Stimulated activated CD4-positive, alpha-beta T cell treated with anti-CD3 and anti-CD28 coated beads, Interleukin-12 subunit alpha, Interleukin-12 subunit beta, amount 100 ng/mL, for 48 hours (primary cell): ENCODE measurements at regions not wholly inside any gene's neighbourhood (a gene's known extent, or its start where the extent isn't known, plus 50 kb on each side); places are given as distances from the start of the nearest gene placed in this dataset.

ENCODE experiments used
- DNase-seq, 3 donors: peaks; one replicate each; pipeline ENCODE4 v3.0.0-alpha.2; 2020; ENCODE audit warnings: low read depth in 2 of 3, low spot score in 1 of 3

DNA sequence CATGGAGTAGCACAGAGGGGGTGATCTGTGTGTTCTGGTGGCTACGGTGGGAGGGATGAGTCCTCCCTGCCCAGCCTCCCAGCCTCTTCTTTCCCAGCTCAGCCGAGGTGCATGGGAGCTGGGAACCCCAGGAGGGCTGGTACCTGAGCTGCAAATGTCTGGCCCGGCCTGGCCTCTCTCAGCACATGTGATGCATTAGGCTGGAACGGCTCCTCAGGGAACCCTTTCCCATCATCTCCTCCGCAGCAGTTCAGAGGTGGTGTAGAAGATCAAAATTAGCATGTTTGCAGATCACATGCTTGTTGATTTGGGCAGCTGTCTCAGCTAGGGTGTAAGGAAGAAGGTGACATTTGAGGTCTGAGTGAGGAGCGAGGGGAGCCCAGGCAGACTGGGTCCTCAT is 126.6 kb downstream of the EMX2 start:
- no peak for DNase-seq

DNA sequence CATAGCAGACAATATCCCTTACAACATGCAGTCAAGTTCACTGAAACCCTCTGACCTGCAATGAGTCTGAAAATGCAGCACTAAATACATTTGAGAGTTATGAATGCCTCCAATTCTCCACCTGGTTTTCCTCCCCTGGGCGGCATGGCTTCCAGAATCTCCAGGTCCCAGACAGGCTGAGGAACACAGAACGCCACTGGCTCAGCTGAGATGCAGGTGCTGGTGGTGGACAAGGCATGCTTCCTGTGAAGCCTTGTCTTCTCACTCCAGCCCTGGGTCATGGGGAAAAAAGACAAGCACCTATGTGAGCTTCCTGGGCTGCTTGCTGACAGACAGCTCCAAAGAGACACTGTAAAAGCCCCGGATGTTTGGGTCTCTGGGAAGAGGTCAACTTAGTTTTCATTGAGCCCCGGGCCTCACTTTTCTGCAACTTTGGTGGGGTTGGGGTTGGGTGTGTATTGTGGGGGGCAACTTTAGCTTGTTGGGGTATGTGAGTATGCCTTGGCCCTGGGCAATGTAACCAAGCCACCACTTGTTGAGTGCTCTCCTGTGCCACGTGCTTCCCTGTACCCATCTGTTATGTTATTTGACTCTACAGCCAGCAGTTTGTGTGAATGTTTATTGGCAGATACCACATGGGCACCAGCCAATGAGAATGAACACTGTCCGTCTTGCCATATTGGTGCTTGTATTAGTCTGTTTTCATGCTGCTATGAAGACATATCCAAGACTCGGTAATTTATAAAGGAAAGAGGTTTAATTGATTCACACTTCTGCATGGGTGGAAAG is 127.8 kb downstream of the EMX2 start:
- no peak for DNase-seq

DNA sequence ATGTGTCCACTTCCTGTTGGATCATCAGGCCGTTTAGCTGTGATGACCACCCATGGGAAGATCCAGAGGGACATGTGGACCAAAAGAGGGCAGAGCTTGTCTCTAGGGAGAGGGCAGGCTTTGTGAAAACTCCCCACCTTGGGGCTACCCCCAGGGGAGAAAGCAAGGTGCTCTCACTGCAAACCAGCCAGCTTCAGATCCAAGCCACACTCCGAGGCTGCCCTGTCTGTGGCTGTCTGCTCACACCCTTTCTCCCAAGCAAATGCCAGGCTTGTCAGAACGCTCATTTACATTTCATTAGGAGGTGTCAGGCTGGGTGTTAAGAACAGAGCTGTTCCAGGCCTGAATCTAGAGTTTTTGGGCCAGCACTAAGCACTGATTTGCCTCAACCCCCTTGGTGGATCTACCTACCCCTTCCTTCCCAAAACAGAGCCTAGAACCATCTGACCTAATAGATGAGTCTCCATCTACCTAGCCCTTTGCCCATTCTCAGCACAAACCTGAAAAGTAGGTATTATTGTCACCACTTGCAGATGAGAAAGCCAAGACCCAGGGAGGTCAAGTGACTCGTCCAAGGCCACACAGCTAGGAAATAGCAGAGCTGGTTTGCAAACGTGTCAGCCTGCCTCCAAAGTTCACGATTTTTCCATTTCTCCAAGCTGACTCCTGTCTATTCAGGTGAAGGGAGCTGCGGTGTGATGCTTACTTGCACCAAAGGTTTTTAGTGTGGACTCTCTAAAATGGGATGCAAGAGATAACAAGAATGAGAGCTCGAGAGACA is 130.9 kb downstream of the EMX2 start:
- DNase-seq: no peak

DNA sequence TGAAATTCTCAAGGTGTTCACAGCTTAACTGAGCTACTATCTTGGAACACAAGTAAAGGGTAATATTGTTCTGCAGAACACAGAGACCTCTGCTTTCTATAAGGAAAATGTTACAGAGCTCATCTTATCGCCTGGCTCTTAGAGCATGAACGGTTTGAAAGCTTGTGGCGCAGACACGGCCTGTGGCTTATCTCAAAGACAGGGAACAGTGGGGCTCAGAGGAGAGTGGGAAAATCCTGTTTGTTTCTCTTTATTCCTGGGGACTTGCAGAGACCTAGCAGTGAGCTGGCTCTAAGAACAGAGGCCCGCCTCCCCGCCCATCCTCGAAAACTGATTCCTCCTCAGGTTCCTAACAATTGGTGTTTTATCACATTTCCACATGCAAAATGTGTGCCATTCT is 131.7 kb downstream of the EMX2 start:
- no peak for DNase-seq

DNA sequence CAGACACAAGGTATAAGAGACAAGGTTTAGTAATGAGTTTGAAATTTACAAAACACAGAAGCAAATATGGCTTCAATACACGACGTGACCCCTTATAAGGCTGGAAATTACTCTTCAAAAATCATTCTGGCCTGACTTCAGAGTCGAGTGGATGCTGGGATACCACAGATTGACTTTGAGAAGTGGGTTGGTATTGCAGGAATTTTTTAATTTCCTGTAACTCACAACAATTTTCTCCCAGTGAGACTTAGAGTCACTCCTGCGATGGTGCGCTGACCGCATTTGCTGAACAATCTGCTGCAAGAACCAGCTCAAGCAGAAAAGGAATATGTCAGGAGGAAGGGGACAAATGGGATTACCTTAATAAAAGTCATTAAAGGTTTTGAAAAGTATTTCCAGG is 132.1 kb downstream of the EMX2 start:
- no peak for DNase-seq

DNA sequence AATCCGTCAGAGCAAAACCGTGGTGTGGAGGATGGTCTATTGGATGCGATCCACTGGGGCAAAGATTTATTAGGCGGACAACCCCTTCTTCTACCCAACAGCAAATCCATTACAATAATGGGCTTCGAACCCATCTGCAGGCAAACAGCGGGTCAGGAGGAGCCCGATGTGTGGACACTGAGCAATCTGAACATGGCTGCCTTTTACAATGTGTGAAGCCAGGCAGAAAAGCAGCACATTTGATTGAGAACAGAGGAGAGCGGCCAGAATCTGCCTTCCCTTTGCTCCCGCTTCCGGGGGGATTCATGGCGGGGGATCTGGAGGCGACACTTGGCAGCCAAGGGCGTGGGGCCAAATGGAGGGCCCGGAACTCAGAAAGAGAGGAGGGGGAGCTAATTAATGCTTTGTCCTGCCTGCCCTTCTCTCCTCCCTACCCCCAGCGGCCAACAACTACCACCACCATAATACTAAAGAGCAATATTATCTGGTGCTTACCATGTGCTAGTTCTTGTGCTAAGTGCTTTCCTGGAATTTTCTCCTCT is 133.0 kb downstream of the EMX2 start:
- no peak for DNase-seq

DNA sequence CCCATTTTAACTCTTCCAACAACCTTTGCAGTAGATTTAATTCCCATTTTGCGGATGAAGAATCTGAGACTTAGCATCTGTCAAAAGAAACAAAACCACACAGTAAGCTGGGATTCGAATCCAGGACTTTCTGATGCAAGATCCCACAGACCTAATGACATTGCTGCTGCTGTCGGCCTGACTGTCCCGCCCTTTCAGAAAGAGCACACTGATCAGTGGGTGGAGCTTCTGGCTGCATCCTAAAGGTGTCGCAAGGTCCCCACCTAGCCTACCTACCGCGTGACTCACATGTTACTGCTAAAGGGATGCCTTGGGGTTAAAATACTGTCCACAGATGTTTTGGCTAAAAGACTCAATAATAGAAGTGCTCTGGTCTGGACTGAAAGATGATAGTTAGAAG is 134.7 kb downstream of the EMX2 start:
- no peak for DNase-seq

DNA sequence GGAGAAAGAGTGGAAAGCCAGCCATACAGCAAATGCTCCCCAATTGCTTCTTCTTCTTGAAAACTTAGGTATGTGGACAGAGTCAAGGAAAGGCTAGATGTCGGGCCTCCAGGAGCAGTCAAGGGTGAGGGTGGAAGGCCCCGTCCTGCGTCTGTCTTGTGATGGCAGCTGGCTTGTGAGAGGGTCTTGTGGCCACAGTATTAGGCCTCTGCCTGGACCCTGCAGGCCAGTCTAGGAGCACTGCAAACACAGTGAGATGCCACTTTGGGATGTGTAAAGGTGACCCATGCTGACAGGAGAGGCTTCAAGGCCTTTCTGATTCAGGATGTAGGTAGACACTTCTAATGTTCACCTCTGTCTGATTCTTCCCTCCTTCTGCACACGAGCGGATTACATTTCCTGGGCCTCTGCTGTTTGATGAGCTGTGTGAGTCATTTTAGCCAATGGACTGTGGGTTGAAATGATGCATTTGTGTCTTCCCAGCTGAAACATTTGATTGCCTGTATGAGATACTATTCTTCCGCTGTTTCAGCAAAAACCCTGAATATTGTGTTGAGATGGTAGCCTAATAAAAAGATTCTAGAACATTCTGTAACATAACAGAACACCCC is 135.4 kb downstream of the EMX2 start:
- DNase-seq: no peak

DNA sequence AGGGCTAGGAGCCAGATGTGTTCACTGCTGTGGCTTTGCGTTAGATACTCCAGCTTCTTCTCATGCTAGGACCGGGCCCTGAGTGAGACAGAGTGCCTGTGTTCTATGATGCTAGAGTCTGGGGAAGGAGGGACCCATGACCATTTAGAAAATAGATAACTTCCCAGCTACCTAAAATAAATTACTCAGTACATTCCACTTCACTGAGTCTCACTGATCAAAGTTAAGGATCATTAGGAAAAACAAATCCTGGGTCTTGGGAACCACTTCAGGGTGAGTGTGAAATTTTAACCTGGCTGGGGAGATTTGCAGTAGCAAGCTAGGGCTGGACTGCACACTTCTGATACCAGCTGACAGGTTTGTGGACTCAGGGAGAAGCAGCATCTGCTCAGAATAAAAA is 138.1 kb downstream of the EMX2 start:
- no peak for DNase-seq

DNA sequence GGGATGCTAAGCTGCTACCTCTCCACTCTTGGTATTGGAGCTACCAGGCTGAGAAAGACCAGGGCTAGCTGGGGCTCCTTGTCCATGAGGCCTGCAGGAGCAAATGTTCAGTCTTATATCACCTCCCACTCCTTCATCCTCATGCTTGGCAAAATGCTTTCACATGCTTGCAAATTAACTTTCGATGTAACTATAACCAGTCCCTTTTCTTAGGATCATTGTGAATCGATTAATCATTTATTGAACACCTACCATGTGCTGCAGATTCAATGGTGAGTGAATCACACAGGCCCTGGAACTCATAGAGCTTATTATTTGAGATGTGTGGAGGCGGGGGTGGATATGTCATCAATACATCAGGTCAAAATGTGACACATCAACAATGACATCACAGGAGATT is 138.6 kb downstream of the EMX2 start:
- no peak for DNase-seq

DNA sequence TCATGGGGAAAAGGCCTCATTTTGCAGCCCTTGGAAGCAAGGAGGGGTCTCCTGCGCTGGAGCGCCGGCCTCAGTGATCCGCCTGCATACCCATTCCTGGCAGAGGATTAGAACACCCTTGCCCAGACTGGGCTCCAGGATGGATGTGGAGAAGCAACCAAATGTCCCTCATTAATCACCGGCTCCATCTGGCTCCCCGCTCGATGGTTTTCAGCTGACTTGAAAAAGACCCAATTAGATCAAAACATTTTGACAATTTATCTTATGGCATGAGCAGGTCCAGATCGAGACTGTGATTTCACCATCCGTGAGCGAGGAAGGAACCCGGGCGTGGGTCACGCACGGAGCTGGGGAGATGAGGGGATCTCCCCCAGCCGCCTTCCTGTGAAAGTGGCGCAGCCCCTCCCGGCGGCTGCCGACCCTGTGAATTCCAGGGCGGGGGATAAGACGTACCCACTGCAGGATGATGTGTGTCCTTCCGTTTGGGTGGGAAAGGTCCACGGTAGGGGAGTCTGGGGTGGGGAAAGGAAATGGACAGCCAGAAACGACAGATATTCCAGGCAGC is 141.6 kb downstream of the EMX2 start:
- no peak for DNase-seq

DNA sequence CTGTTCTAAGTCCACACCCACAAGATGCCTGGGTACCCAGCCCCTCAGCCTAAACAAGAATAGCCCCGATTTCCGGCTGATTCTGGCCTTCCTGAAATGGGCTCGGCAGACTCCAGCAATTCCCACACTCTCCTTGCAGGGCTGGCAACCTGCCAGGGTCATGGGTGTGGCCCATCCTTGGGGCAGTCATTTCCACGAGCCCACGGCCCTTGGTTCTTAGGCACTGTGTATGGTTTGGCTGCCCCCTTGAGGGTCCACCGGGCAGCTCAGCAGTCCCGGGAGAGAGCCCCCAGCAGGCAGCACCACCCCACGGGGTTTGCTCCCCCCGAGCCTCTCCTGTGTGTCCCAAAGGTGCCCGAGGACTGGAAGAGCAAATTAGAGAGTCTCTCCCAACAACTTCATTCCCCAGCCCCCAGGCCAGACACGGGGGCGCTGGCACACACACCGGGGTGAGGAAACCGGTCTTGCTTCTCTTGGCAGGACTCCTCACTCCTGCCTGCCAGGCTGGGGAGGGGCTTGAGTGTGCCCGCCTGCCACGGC is 142.2 kb downstream of the EMX2 start:
- DNase-seq: no peak

DNA sequence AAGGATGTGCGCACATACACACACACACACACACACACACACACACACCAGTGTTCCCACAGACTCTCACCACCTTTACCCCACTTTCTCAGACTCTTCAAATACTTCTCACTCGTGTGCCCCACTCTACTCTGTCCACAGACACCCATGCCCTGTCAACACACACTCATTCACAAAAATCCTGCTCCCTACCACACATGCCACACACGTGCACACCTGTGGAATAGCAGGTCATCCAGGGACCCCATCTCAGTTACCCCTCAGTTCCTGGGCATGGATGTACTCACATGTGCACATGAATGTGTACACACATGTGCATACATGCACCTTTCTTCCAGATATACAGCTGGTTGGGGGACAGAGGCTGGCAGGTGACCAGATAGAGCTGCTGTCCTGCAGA is 142.9 kb downstream of the EMX2 start:
- no peak for DNase-seq

DNA sequence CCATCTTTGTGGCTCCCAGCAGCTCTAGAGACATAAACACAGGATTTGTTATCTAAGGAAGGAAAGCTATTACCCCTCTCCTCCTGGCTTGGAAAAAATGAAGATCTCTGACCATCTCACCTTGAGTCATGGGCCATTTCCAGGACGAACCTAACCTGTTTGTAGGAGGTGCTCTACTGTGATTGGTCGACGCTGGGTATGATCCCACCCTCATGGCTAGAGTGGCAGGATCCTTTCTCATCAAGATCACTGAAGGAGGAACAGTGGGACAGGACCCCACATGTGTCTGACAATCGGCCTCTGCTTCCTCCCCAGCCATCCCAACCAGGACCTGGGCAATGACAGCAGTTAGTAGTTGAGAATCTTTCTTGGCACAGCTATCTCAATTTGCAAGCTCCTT is 144.1 kb downstream of the EMX2 start:
- DNase-seq: no peak

DNA sequence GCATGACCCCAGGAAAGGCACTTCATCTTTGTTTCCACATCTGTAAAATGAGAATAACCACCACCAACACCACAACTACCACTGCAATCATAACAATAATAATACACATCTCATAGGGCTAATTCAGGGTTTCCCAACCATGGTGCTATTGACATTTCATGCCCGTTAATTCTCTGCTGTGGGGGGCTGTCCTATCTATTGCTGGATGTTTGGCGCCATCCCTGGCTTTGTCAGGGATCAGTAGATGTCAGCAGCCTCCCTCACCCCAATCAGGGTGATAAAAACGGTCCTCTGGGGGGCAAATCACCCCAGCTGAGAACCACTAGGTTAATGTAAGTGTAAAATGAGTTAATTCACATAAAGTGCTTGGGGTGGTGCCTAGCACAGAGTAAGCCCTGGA is 145.8 kb downstream of the EMX2 start:
- DNase-seq: no peak

DNA sequence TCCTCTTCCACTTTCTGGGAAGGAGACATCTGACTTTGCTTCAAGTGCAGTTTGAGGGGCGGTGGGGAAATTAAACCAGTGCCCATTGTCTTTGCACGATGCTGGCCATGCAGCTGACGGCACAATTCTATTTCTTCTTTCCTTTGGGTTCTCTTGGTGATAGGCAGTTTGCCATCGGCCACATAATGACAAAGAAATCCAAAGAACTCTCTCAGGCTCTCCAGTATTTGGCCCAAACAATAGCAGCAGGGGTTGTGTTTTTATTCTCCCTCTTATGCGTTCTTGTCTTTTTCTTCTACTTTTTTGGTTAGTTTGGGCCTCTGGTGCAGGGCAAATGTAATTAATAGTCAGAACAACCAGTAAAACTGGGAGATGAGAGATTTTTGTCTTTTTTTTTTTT is 147.0 kb downstream of the EMX2 start:
- no peak for DNase-seq

DNA sequence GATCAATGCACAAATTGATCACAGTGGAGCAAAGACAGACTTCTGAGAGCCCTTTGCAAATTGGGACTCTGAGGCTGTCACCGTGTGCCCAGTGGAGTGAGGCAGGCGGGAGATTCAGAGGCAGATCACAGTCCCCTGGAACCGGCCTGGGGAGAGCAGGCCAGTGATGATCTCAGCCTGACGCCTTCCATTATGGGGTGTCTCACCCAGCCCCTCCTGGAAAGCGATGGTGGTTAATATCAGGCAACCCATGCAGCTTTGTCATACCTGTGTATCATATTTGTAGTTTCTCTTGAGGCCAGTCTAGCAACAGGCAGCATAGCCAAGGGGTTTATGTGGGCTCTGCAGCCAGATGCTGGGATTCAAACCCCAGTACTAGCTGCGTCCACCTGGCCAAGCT is 147.8 kb downstream of the EMX2 start:
- no peak for DNase-seq

DNA sequence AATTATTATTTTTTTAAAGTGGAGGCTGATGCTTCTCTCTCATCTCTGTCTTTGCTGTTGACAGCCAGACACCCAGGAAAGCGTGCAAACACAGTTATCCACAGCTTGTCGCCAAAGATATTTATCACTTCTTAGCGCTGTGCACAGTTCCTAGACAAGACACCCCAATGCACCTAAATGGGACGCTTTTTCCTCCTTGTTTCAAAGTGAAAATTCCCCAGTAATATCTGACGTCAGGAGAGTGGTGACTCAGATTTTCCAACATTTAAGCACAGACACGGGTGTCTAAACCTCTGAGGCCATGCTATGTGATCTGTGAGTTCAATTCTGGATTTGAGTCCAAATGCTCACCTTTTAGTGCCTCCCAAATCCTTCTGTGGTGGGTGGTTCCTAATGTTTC is 151.6 kb downstream of the EMX2 start:
- DNase-seq: no peak

DNA sequence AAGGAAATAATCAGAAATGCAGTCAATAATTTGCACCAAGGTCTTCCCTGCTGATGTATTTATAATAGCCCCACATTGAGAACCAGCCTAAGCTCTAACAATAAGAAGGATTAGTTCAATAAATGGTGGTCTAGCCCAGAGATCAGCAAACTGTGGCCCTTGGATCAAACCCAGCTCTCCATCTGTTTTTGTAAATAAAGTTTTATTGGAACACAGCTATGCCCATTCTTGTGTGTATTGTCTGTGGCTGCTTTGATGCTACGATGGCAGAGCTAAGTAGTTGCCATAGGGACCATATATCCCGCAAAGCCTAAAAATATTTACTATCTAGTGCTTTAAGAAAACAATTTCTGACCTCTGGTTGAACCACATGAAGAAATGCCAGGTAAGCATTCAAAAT is 154.9 kb downstream of the EMX2 start:
- no peak for DNase-seq

DNA sequence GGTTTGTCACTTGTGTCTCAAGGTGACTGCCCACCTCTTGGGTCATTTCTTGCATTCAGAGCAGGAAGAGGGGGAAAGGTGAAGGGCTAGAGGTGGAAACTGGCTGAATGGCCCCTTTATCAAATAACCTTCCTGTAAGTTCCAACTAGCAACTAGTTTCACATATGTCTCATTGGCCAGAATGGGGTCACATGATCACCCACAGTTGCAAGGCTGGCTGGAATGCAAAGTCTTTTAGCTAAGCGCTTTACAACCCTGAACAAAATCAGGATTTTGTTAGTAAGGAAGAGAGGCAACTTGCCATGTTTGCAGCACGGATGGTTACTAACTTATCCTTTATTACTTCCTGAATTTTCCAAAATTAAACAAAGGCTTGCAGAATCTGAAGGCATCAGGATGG is 156.3 kb downstream of the EMX2 start:
- DNase-seq: no peak

DNA sequence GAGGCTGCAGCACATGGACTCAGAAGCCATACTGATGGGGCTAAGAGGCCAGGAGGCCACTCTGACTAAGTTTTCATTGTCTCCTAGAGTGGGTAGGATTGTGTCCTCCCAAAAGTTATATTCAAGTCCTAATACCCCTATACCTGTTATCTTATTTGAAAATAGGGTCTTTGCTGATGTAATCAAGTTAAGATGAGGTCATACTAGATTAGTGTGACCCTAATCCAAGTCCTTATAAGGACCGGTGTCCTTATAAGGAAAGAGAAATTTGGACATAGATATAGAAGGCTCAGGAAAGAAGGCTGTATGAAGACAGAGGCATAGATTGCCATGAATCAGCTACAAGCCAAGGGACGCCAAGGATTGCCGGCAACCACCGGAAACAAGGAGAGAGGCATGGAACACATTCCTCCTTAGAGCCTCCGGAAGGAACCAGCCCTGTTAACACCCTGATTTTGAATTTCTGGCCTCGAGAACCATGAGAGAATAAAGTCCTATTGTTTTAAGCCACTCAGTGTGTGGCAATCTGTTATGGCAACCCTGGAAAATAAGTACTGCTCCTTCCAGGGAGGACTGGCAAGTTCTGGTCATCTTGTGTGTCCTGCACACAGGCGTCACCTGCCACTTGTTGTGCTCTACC is 157.0 kb downstream of the EMX2 start:
- DNase-seq: no peak
